ENCODE measurements at regions not wholly inside any gene's neighbourhood (a gene's known extent, or its start where the extent isn't known, plus 50 kb on each side); places are given as distances from the start of the nearest gene placed in this dataset.

DNA sequence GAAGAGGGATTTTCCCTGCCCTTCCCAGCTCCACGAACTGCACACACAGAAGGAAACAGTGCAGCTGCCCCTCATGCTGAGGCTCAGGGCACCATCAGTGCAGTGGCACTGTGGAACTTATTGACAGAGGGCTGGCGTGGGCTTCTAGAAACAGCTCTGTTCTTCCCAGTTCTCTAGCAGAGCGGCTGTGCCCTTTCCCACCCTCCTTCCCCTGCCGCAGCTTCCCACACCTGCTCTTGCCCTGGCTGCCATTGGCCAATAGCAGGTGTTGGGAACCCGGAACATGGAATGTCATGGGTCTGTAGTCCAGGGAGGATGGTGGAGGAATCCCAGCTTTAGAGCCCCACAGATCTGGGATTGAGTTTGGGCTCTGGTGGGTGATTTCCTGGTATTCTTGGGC lies 343.8 kb downstream of the RPS6KC1 start:
- TF ChIP-seq CTCF (conservative IDR thresholded peaks at IDR 0.05; ENCODE audit: low read depth, low read length), result no peak
- TF ChIP-seq EZH2 (IDR thresholded peaks at IDR 0.05; ENCODE audit: low read length, unreplicated experiment), result no peak
- no peak for TF ChIP-seq EZH2phosphoT487 (IDR thresholded peaks at IDR 0.05; ENCODE audit: borderline replicate concordance, low read length)

All from PC-3 (cell line).